ENCODE measurements at regions not wholly inside any gene's neighbourhood (a gene's known extent, or its start where the extent isn't known, plus 50 kb on each side); places are given as distances from the start of the nearest gene placed in this dataset.
A peak's percentile ranks its signal among the peaks of the same experiment; 100 is the strongest.

DNA sequence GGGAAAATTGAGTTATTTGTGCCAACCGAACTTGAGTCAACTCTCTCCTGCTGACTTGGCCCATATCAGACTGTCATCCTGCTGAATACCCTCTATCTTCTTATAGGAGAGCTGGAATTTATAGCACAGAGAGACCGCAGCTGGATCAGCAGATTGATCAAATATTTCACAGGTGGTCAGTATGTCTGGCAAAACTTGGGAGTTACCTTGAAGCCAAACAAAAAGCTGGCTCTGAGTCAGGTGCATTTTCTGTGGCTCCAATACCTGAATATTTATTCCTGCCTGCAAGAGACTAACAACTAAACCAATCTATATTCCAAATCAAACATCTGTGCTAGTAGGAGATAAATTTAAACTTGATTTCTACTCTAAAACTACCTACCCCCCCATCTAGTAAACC lies 752.1 kb upstream of the ALCAM start:
- intact Hi-C loops (cut with micrococcal nuclease; ENCODE audit: unreplicated experiment) = no loop called here
- Histone ChIP-seq H3K36me3 (ENCODE audit: control insufficient read depth, insufficient read depth, low read length) (no peaks in the 10 kb centered on the region), H3K27me3 (replicated peaks; ENCODE audit: control insufficient read depth, insufficient read depth, low read length) (no peaks in the 10 kb centered on the region), H3K4me1 (no peaks in the 10 kb centered on the region), H3K9me3 (no peaks in the 10 kb centered on the region), H3K4me3 (ENCODE audit: low read depth, low read length) (no peak overlapping the region)
- BruUV-seq (replicated peaks) = no TSS peak
- Mint-ChIP-seq H3K27me3 (ENCODE audit: insufficient read depth, unreplicated experiment) (no peaks in the 10 kb centered on the region), H3K4me1 (ENCODE audit: low read depth, unreplicated experiment) (peaks cover 5% of the 10 kb centered on the region), H3K9me3 (ENCODE audit: unreplicated experiment) (no peaks in the 10 kb centered on the region), H3K36me3 (ENCODE audit: insufficient read depth, unreplicated experiment) (no peaks in the 10 kb centered on the region), H3K27ac (ENCODE audit: unreplicated experiment) (no peak overlapping the region), H3K4me3 (ENCODE audit: unreplicated experiment) (no peak overlapping the region)
- CTCF ChIA-PET = interaction anchor here (1.1 kb wide), 1 partner anchor 10 kb away, joined by 3 read pairs; no protein-coding TSS in a partner anchor
- TF ChIP-seq, protein P1, sequence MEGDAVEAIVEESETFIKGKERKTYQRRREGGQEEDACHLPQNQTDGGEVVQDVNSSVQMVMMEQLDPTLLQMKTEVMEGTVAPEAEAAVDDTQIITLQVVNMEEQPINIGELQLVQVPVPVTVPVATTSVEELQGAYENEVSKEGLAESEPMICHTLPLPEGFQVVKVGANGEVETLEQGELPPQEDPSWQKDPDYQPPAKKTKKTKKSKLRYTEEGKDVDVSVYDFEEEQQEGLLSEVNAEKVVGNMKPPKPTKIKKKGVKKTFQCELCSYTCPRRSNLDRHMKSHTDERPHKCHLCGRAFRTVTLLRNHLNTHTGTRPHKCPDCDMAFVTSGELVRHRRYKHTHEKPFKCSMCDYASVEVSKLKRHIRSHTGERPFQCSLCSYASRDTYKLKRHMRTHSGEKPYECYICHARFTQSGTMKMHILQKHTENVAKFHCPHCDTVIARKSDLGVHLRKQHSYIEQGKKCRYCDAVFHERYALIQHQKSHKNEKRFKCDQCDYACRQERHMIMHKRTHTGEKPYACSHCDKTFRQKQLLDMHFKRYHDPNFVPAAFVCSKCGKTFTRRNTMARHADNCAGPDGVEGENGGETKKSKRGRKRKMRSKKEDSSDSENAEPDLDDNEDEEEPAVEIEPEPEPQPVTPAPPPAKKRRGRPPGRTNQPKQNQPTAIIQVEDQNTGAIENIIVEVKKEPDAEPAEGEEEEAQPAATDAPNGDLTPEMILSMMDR (IDR thresholded peaks at IDR 0.05; ENCODE audit: insufficient read depth in 1 of 2, low read depth in 1 of 2, low read length in 1 of 2, severe bottlenecking in 1 of 2, unreplicated experiment in 1 of 2) = no peak
- DNase-seq = no peak
- POLR2A ChIA-PET = no interaction called here

DNA sequence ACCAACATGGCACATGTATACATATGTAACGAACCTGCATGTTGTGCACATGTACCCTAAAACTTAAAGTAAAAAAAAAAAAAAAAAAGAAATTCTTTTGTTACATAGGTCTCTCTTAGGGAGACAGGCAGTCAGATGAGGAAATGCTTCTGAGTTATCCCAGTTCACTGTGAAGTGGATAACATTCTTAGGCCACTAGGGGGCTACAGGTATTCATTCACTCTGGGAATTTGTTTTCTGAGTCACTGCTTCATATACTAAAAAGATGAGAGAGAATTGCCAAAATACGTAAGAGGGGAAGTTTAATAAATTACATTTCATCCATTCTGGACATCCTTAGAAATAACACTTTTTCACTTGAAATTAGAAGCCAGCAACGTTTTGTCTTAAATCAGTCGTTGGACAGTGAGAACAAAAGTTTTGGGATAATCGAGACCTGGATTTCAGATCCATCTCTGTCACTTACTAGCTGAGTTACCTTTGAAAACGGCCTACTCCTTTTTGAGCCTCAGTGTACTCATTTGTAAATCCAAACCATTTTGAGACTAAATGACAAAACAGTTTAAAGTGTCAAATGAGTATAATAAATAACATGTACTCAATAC lies 738.4 kb upstream of the ALCAM start:
- CTCF ChIA-PET = no interaction called here
- Mint-ChIP-seq H3K9me3 (ENCODE audit: unreplicated experiment) (peaks cover 10% of the 10 kb centered on the region), H3K4me1 (ENCODE audit: low read depth, unreplicated experiment) (no peaks in the 10 kb centered on the region), H3K36me3 (ENCODE audit: insufficient read depth, unreplicated experiment) (no peaks in the 10 kb centered on the region), H3K27ac (ENCODE audit: unreplicated experiment) (no peak overlapping the region), H3K4me3 (ENCODE audit: unreplicated experiment) (no peak overlapping the region), H3K27me3 (ENCODE audit: insufficient read depth, unreplicated experiment) (no peaks in the 10 kb centered on the region)
- Histone ChIP-seq H3K9me3 (no peaks in the 10 kb centered on the region), H3K27me3 (replicated peaks; ENCODE audit: control insufficient read depth, insufficient read depth, low read length) (no peaks in the 10 kb centered on the region), H3K4me1 (no peaks in the 10 kb centered on the region), H3K4me3 (ENCODE audit: low read depth, low read length) (no peak overlapping the region), H3K36me3 (ENCODE audit: control insufficient read depth, insufficient read depth, low read length) (no peaks in the 10 kb centered on the region)
- POLR2A ChIA-PET = no interaction called here
- DNase-seq = peak in 1 of 2 experiments; percentile 21
- no TSS peak for BruUV-seq (replicated peaks)
- intact Hi-C loops (cut with micrococcal nuclease; ENCODE audit: unreplicated experiment) = loop anchor here (10.0 kb wide), 1 partner anchor 737 kb away; the partner anchor contains the start of gene ALCAM
- TF ChIP-seq, protein P1 (IDR thresholded peaks at IDR 0.05; ENCODE audit: insufficient read depth in 1 of 2, low read depth in 1 of 2, low read length in 1 of 2, severe bottlenecking in 1 of 2, unreplicated experiment in 1 of 2) = peak; percentile 56 to 67

DNA sequence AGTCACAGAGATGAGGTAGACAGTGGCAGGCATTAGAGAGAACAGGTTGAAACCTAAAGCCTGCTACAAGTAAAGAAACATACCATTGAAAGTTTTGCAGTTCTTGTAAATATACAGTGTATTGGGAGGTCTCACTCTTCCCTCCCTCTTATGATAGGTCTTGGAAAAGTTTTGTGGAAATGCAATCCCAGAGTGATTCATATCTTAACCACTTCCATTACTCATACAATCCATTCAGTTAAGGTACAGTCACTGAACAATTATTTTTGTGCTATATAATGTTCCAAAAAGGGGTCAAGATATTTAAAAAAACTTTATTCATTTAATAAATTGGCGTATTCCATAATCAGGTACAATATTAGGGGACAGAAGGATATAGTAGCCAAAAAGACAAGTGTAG lies 737.7 kb upstream of the ALCAM start:
- ChIA-PET CTCF (no interaction called here), POLR2A (no interaction called here)
- TF ChIP-seq, protein P1 (IDR thresholded peaks at IDR 0.05; ENCODE audit: insufficient read depth in 1 of 2, low read depth in 1 of 2, low read length in 1 of 2, severe bottlenecking in 1 of 2, unreplicated experiment in 1 of 2) = no peak
- no peak overlapping the region for H3K4me3 Mint-ChIP-seq (ENCODE audit: unreplicated experiment)
- no peak overlapping the region for H3K27ac Mint-ChIP-seq (ENCODE audit: unreplicated experiment)
- no peaks in the 10 kb centered on the region for H3K9me3 ChIP-seq
- no peaks in the 10 kb centered on the region for H3K36me3 ChIP-seq (ENCODE audit: control insufficient read depth, insufficient read depth, low read length)
- no TSS peak for BruUV-seq (replicated peaks)
- no peak overlapping the region for H3K4me3 ChIP-seq (ENCODE audit: low read depth, low read length)
- peaks cover 10% of the 10 kb centered on the region for H3K9me3 Mint-ChIP-seq (ENCODE audit: unreplicated experiment)
- H3K36me3 Mint-ChIP-seq (ENCODE audit: insufficient read depth, unreplicated experiment) = no peaks in the 10 kb centered on the region
- no peaks in the 10 kb centered on the region for H3K27me3 Mint-ChIP-seq (ENCODE audit: insufficient read depth, unreplicated experiment)
- no peaks in the 10 kb centered on the region for H3K27me3 ChIP-seq (replicated peaks; ENCODE audit: control insufficient read depth, insufficient read depth, low read length)
- intact Hi-C loops (cut with micrococcal nuclease; ENCODE audit: unreplicated experiment) = loop anchor here (10.0 kb wide), 1 partner anchor 736 kb away; the partner anchor contains the start of gene ALCAM
- DNase-seq = no peak
- no peaks in the 10 kb centered on the region for H3K4me1 Mint-ChIP-seq (ENCODE audit: low read depth, unreplicated experiment)
- H3K4me1 ChIP-seq = no peaks in the 10 kb centered on the region

All from Caco-2 (cell line).